Aorta (tissue), 5 donors: ENCODE measurements at regions not wholly inside any gene's neighbourhood (a gene's known extent, or its start where the extent isn't known, plus 50 kb on each side); places are given as distances from the start of the nearest gene placed in this dataset.

Experiments used
- ATAC-seq: fragments of 200-7000 bp; cut with Tn5 transposase; one replicate; pipeline ENCODE4 v1.9.1; 2022; ENCODE audit warnings: moderate library complexity; ENCODE audit not compliant: low FRiP score
- DNase-seq, 2 donors: peaks; one replicate each; pipeline ENCODE4 v3.0.0-alpha.2; 2020
- H3K27ac ChIP-seq, 2 donors: one replicate each; pipeline ENCODE4 v1.5.1; 2013; ENCODE audit warnings: low read length in 2 of 2, mild to moderate bottlenecking in 2 of 2, moderate library complexity in 2 of 2, control low read depth in 1 of 2, inconsistent platforms in 1 of 2, low read depth in 1 of 2
- H3K27me3 ChIP-seq, 2 donors: one replicate each; pipeline ENCODE4 v1.6.1; 2013; ENCODE audit warnings: control low read depth in 1 of 2, low read length in 1 of 2, mild to moderate bottlenecking in 1 of 2, moderate library complexity in 1 of 2; ENCODE audit not compliant: insufficient read depth in 2 of 2, control insufficient read depth in 1 of 2
- H3K36me3 ChIP-seq, 2 donors: one replicate each; pipeline ENCODE4 v1.6.1; 2013; ENCODE audit warnings: control low read depth in 1 of 2, low read length in 1 of 2, mild to moderate bottlenecking in 1 of 2; ENCODE audit not compliant: insufficient read depth in 2 of 2, control insufficient read depth in 1 of 2
- H3K4me1 ChIP-seq, 2 donors: one replicate each; pipeline ENCODE4 v1.6.1; 2013; ENCODE audit warnings: low read length in 2 of 2, control low read depth in 1 of 2, mild to moderate bottlenecking in 1 of 2, moderate library complexity in 1 of 2; ENCODE audit not compliant: insufficient read depth in 2 of 2, control insufficient read depth in 1 of 2
- H3K4me3 ChIP-seq, 2 donors: one replicate each; pipeline ENCODE4 v1.5.1; 2013; ENCODE audit warnings: low read length in 2 of 2, control low read depth in 1 of 2, mild to moderate bottlenecking in 1 of 2
- H3K9me3 ChIP-seq: one replicate; pipeline ENCODE4 v1.6.1; 2013; ENCODE audit warnings: mild to moderate bottlenecking, low read length; ENCODE audit not compliant: control insufficient read depth
- WGBS, 2 donors: extraction: QIAGEN DNeasy Blood & Tissue Kit; methylation state at CpG; one replicate each; pipeline ENCODE4 v1.1.7; 2013; 5-methylcytosine and 5-hydroxymethylcytosine counted together
- intact Hi-C, 2 donors: fragments of 100-400 bp; cut with DNase I; formaldehyde crosslinking; loops; one replicate each; pipeline versions ENCODE4 v1.14.2 to v1.15.0; 2022
- donor health status: healthy with polysubstance abuse.
- donor health status: Bipolar disorder and iron deficiency.
- donor health status: DM: no; HTN: no; CAD: no.
- donor health status: DM: no; HTN: no; CAD: no.
- donor health status: DM: yes; HTN: yes; CAD: no.

DNA sequence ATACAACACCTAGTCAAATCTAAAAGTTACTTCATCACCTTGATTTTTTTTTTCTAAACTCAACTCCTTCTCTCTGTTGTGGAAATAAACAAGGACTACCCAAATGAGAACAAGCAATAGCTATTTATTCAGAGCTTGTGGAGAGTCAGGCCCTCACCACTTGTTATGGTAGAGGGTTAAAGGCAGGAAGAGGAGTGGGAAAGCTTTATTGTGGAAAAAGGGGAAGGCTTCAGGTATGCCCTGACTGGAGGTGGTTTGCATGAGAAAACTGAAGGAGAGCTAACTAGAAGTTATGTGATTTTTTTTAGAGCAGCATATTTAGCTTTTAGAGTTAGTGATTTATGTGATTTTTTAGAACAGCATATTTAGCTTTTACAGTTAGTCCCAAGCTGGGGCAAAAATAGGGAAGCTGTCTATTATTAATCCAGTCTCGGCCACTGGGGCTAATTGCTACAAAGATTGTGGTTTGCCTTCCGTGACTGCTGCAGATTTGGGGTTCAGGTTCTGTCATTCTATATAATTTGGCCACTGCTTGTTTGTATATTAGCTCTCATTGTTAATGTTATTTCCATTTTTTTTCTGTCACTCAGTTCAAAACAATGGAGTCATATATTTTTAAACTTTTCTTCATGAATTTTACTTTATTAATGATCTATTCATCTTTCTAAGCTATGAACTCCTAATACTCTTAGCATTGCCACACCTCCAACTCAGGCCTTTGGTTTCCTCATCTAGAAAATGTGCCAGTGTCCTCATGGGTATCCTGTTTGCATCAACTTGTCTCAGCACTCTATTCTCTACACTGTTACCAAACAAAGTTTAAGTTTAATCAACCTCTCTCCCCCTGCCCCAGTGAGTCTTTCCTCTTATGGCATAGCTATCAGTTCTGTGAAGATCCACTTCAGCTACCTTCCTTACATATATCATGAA lies 713.0 kb downstream of the BRINP3 start:
- no peak for DNase-seq
- Histone ChIP-seq H3K4me3 (no peak overlapping the region), H3K27me3 (no peaks in the 10 kb centered on the region), H3K4me1 (no peaks in the 10 kb centered on the region), H3K36me3 (no peaks in the 10 kb centered on the region), H3K27ac (no peak overlapping the region), H3K9me3 (no peaks in the 10 kb centered on the region)
- ATAC-seq: no peak
- intact Hi-C loops: no loop called here
- 46 to 77% methylated on average over 2 of the region's 2 CpGs for WGBS, 2 donors

- no peak overlapping the region for H3K27ac ChIP-seq
- intact Hi-C loops: no loop called here
- WGBS, 2 donors: 51 to 68% methylated on average over 3 of the region's 3 CpGs
- H3K36me3 ChIP-seq: no peaks in the 10 kb centered on the region
- H3K9me3 ChIP-seq: no peaks in the 10 kb centered on the region
- no peaks in the 10 kb centered on the region for H3K4me1 ChIP-seq
- ATAC-seq: no peak
- no peak overlapping the region for H3K4me3 ChIP-seq
- no peaks in the 10 kb centered on the region for H3K27me3 ChIP-seq
- DNase-seq: no peak
These were observed 708.2 kb downstream of the BRINP3 start for GRCh38 chr1:189769448-189769847.

- 23 to 27% methylated on average over 2 of the region's 2 CpGs for WGBS, 2 donors
- intact Hi-C loops: no loop called here
- H3K9me3 ChIP-seq: no peaks in the 10 kb centered on the region
- H3K4me1 ChIP-seq: no peaks in the 10 kb centered on the region
- no peak overlapping the region for H3K4me3 ChIP-seq
- H3K36me3 ChIP-seq: no peaks in the 10 kb centered on the region
- no peaks in the 10 kb centered on the region for H3K27me3 ChIP-seq
- H3K27ac ChIP-seq: no peak overlapping the region
- ATAC-seq (no peak), DNase-seq (no peak)
These were observed 702.9 kb downstream of the BRINP3 start for GRCh38 chr1:189774721-189775287.

DNA sequence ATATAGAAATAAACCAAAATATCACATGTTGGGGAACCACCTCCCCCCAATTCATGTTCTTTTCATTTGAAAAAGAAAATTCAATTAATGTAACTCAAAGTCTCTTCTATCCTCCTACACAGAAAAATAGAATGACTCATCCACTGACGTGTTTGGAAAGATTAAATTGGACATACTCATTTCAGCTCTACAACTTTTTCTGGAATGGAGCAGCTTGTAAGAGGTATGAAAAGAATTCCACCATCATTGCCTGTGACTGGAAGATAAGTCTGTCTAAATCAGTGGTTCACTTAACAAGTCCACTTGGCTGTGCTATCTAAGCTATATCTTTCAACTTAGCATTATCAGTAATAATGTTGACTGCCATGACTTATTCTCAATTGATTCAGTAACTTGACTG lies 702.3 kb downstream of the BRINP3 start:
- 0 to 7% methylated on average over 1 of the region's 1 CpG for WGBS, 2 donors

DNA sequence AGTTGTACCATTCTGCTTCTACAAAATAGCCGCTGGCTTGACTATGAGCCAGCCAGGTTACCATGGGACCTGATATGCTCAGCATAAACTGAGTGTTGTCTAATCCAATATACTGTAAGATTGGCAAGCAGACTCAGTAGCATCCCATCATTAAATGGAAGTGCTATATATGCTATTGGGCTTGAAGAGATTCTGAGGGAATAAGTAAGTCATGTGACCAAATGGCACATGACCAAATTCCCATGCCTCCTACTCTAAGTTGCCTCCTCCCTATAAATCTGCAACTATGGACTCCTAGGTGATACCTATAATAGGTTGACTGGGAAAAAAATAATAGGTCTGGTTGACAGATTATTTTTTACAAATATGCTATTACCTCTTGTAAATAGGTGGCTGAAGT lies 698.6 kb downstream of the BRINP3 start:
- no peaks in the 10 kb centered on the region for H3K9me3 ChIP-seq
- intact Hi-C loops: no loop called here
- ATAC-seq (no peak), DNase-seq (no peak)
- no peaks in the 10 kb centered on the region for H3K36me3 ChIP-seq
- no peaks in the 10 kb centered on the region for H3K27me3 ChIP-seq
- WGBS, 2 donors: 94 to 95% methylated on average over 1 of the region's 1 CpG
- H3K4me3 ChIP-seq: no peak overlapping the region
- H3K27ac ChIP-seq: no peak overlapping the region
- H3K4me1 ChIP-seq: no peaks in the 10 kb centered on the region

More for the DNA sequence above, 702.3 kb downstream of the BRINP3 start:
- H3K27ac ChIP-seq: no peak overlapping the region
- H3K36me3 ChIP-seq: no peaks in the 10 kb centered on the region
- ATAC-seq (no peak), DNase-seq (no peak)
- H3K4me1 ChIP-seq: no peaks in the 10 kb centered on the region
- intact Hi-C loops: no loop called here
- H3K4me3 ChIP-seq: no peak overlapping the region
- H3K27me3 ChIP-seq: no peaks in the 10 kb centered on the region
- no peaks in the 10 kb centered on the region for H3K9me3 ChIP-seq

DNA sequence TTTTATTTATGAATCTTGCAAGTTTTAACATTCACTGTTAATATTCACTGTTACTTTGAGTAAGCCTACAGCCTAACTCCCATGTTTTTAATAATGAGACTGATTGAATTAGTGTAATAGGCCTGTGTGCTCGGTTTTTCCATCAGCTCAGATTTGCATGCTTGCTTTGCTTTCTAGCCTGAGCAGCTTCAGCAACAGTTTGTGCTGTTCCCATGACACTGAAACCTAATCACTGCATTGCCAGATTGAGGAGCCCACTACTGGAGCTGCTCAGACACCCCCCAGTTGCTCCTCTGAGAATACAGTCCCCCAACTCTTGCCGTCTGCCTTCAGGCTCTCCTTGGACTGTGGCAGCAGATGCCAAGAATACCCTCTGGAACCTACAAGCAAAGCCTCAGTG lies 695.4 kb downstream of the BRINP3 start:
- no peaks in the 10 kb centered on the region for H3K4me1 ChIP-seq
- no peak for ATAC-seq
- intact Hi-C loops: no loop called here
- no peaks in the 10 kb centered on the region for H3K27me3 ChIP-seq
- WGBS, 2 donors: 63 to 74% methylated on average over 2 of the region's 2 CpGs
- no peak overlapping the region for H3K4me3 ChIP-seq
- H3K27ac ChIP-seq: no peak overlapping the region
- no peaks in the 10 kb centered on the region for H3K9me3 ChIP-seq
- DNase-seq: no peak
- H3K36me3 ChIP-seq: no peaks in the 10 kb centered on the region

- H3K27ac ChIP-seq: no peak overlapping the region
- DNase-seq: no peak
- no peaks in the 10 kb centered on the region for H3K4me1 ChIP-seq
- intact Hi-C loops: no loop called here
- H3K9me3 ChIP-seq: no peaks in the 10 kb centered on the region
- H3K27me3 ChIP-seq: no peaks in the 10 kb centered on the region
- whole genome bisulfite sequencing, 2 donors: 84 to 90% methylated on average over 2 of the region's 2 CpGs
- no peaks in the 10 kb centered on the region for H3K36me3 ChIP-seq
- no peak overlapping the region for H3K4me3 ChIP-seq
- no peak for ATAC-seq
These were observed 694.2 kb downstream of the BRINP3 start for GRCh38 chr1:189783456-189783855.

GRCh38 chr1:189786761-189787160 lies 690.9 kb downstream of the BRINP3 start:
- intact Hi-C loops: no loop called here
- Histone ChIP-seq H3K27ac (no peak overlapping the region), H3K27me3 (no peaks in the 10 kb centered on the region), H3K36me3 (no peaks in the 10 kb centered on the region), H3K9me3 (no peaks in the 10 kb centered on the region), H3K4me3 (no peak overlapping the region), H3K4me1 (no peaks in the 10 kb centered on the region)
- 87 to 92% methylated on average over 5 of the region's 5 CpGs for WGBS, 2 donors
- DNase-seq: no peak
- ATAC-seq: no peak

DNA sequence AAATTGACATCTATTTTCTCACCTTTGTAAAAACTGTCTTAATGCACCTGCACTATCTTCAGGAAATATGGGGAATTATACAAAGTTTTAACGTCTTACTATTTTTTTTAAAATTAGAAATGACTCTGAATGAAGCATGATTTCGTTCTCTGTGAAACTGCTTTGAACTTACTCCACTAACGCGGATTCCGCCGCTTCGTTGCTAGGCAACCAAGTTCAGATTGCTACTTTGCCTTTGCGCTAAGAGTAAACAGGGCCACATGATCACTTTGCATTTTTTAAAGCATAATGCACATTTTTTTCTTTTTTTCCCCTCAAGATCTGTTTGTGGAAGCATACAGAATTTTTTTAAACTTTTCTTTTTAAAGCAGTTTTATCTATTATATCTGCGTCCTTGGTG lies 690.5 kb downstream of the BRINP3 start:
- no peak for ATAC-seq
- 63 to 71% methylated on average over 9 of the region's 9 CpGs for WGBS, 2 donors
- Histone ChIP-seq H3K36me3 (no peaks in the 10 kb centered on the region), H3K9me3 (no peaks in the 10 kb centered on the region), H3K27ac (no peak overlapping the region), H3K4me3 (no peak overlapping the region), H3K27me3 (no peaks in the 10 kb centered on the region), H3K4me1 (no peaks in the 10 kb centered on the region)
- no peak for DNase-seq
- intact Hi-C loops: no loop called here
